B cell (primary cell): ENCODE measurements at regions not wholly inside any gene's neighbourhood (a gene's known extent, or its start where the extent isn't known, plus 50 kb on each side); places are given as distances from the start of the nearest gene placed in this dataset.

Experiments used
- EZH2 ChIP-seq: IDR thresholded peaks from 2 replicates; pipeline ENCODE4 v1.6.1; 2012; ENCODE audit warnings: borderline replicate concordance, low read depth, mild to moderate bottlenecking, moderate library complexity, low read length; ENCODE audit not compliant: insufficient read depth, poor library complexity, severe bottlenecking
- TF ChIP-seq, protein P1 (sequence below): fragments of 200-600 bp; IDR thresholded peaks from one replicate; pipeline ENCODE4 v1.8.0; 2022; ENCODE audit warnings: antibody characterized with exemption, mild to moderate bottlenecking

DNA sequence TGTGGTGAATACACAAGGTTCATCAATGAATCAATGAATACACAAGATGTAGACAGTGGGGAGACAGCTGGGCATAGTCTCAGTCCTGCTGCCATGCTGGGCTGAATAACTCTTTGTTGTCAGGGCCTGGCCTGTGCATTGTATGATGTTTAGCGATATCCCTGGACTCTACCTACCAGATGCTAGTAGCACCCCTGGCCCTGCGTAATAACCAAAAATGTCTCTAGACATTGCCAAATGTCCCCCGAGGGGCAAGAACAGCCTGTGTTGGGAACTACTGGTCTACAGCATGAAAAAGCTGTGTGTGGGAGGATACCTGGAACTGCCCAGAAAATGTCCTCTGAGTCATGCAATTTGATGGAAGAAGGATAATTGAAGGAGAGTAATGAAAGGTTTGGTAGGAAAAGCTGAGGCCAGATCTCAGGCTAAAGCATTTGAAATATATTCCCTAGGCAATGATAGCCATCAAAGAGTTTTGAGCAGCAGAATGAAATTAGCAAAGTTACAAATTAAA lies 128.2 kb downstream of the TMEM30B start:
- TF ChIP-seq, protein P1, sequence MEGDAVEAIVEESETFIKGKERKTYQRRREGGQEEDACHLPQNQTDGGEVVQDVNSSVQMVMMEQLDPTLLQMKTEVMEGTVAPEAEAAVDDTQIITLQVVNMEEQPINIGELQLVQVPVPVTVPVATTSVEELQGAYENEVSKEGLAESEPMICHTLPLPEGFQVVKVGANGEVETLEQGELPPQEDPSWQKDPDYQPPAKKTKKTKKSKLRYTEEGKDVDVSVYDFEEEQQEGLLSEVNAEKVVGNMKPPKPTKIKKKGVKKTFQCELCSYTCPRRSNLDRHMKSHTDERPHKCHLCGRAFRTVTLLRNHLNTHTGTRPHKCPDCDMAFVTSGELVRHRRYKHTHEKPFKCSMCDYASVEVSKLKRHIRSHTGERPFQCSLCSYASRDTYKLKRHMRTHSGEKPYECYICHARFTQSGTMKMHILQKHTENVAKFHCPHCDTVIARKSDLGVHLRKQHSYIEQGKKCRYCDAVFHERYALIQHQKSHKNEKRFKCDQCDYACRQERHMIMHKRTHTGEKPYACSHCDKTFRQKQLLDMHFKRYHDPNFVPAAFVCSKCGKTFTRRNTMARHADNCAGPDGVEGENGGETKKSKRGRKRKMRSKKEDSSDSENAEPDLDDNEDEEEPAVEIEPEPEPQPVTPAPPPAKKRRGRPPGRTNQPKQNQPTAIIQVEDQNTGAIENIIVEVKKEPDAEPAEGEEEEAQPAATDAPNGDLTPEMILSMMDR: no peak
- no peak for TF ChIP-seq EZH2
